ENCODE measurements at regions not wholly inside any gene's neighbourhood (a gene's known extent, or its start where the extent isn't known, plus 50 kb on each side); places are given as distances from the start of the nearest gene placed in this dataset.

GRCh38 chr2:3022841-3023372 is 354.7 kb downstream of the EIPR1 start:
- no peak for TF ChIP-seq CTCF (IDR thresholded peaks at IDR 0.05; ENCODE audit: poor library complexity)
- TF ChIP-seq EZH2phosphoT487 (IDR thresholded peaks at IDR 0.05; ENCODE audit: low read depth, severe bottlenecking, unreplicated experiment) = no peak
